EL (cell line): ENCODE measurements at regions not wholly inside any gene's neighbourhood (a gene's known extent, or its start where the extent isn't known, plus 50 kb on each side); places are given as distances from the start of the nearest gene placed in this dataset.

Experiments
- DNase-seq: peaks from one replicate; pipeline ENCODE4 v3.0.0-alpha.2; 2016

DNA sequence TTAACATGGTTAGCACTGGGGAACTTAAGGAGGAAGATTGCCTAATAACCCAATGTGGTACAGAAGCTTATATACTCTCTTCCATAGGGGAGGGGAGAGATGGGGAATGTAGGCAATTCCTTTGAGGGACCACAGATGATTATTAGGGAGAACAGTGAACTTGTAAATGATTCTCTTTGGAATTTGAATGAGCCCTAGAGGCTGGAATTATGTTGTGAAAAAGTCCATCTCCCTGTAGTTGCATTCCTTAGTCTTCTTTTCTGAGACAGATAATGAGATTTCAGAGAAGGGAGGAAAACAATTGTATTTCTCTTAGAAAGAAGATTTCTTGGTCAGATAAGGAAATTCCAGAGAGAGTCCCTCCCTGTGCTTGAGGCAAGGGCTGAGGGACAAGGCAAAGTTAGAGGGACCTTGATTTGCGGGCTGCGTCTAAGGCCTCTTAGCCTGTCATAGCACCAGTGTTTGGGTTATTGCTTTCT is 89.0 kb upstream of the HMCN1 start:
- peak; percentile 66 for DNase-seq

DNA sequence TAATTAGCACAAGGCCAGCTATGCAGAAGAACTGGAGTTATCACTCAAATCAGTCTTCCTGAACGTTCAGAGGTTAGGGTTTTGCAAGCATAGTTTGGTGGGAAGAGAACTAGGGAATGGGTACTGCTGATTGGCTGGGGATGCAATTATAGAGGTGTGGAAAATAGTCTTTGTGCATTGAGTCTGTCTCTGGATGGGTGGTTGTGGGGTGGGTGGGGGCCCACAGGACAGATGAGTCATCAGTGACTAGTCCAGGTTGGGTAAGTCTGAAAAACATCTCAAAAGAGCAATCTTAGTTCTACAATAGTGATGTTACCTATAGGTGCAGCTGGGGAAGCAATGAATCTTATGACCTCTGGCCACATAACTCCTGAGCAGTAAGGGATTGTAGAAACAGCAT is 89.7 kb upstream of the HMCN1 start:
- DNase-seq, result no peak

DNA sequence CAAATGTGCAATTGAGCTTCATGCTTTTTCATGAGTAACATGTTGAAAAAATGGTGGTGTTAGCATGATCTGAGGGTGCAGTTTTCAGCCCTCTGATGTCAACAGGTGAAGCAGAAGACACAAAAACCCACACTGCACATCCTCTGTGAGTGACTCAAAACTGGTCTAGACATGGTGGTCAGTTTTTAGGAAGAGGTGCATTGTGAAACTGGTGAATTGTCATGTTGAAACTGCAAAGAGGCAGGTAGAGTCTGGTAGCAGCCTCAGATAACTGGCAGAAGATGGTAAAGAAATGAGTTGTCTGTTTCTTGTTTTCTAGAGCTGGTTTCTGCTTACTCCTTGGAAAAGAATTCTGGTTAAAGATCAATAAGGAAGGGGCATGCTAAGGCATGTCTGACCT is 97.3 kb upstream of the HMCN1 start:
- DNase-seq, result no peak

DNA sequence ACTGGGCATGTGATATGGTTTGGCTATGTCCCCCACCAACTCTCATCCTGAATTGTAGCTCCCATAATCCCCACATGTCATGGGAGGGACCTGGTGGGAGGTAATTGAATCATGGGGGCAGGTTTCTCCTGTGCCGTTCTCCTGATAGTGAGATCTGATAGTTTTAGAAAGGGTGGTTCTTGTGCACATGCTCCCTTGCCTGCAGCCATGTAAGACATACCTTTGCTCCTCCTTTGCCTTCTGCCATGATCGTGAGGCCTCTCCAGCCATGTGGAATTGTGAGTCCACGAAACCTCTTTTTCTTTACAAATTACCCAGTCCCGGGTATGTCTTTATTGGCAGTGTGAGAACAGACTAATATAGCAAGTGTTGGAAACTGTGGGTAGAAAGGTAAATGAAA is 99.5 kb upstream of the HMCN1 start:
- no peak for DNase-seq

DNA sequence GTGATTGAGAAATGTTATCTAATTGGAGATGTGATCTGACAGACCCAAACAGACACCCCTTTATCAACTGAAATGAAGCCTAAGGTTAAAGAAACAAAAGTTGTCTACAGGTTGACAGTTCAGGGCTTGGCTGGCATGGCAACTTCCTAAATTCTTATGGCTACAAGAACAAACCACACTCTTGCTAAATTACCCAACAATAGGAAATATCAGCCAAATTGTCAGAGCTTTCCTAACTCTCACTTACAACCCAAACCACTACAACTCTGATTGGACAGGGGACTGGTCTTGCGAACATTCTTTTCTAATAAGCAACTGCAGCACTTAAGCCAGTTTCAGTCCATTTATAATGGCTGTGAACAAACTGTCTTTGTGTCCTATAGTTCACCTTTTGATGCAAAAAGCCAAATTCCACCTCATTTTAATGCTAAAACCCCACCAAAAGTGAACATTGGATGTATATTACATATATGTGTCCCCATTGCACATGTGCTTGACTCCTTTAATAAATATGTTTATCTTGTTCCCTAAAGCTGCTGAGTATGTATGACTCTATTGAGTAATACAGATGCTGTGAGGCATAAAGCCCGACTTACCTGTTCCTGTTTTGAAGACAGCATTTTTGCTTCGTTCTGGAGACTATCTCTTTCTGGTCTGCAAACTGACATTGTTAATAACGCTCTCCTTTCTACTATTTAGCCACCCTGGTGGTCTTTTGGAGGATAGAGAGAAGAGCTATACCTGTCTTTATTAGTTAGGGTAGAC is 101.3 kb upstream of the HMCN1 start:
- DNase-seq, result no peak

DNA sequence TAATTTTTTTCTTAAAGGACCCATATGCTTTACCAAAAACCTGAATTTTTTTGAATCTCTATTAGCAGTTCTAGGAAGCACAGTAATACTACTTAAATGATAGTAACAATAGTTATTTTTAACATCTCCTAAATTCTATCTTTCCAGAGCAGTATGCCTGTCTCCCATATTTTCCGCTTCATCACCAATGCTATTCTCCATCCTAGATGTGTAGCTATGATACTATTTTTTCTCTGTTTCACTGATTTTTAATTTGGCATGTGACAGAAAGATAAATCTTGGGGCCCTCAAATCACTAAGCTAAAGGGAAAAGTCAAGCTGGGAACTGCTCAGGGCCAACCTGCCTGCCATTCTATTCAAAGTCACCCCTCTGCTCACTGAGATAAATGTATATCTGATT is 102.3 kb upstream of the HMCN1 start:
- DNase-seq, result no peak

DNA sequence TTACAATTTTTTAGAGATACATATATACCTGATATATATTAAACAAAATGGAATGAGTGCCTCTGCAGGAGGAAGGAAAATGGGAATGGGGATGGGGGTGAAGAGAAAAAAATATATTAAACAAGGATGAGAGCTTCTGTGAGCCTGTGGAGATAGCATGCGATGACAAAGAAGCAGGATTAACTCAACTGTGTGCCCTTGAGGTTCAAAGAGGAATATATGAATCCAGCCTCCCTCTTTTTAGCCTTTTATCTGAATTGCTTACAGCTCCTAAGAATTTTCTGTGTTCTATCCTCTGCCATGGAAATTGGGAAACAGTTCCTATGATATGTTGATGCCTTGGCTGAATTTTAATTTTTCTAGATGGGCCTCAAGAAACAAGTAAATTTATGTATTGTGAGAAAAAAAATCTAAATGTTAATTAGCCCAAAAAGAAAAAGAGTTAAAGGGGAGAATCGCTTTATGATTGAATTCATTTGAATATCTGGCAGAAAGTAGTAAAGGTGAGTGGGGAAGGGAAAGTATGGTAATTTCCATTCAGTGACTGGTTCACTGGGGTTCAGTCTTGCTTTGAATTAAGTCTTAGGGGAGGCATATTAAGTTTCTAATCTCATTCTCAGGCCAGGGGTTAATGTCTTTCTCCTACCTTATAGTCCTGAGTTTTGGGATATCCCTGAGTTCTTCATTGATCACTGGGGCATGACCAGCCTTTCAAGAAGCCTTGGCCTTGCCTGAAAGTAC is 106.3 kb upstream of the HMCN1 start:
- no peak for DNase-seq

DNA sequence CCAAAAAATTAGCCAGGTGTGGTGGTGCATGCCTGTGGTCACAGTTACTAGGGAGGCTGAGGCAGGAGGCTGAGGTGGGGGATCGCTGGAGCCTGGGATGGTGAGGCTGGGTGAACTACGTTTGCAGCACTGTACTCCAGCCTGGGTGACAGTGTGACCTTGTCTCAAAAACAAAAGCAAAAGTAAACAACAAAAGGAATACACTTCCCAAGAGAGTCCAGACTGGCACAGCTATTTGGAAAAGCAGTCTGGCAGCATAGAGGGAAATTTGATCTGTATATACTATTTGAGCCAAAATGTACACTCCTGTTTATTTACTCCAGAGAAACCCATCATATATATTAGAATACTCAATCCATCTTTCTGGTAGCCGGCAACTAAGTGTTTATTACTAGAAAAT is 107.0 kb upstream of the HMCN1 start:
- no peak for DNase-seq

DNA sequence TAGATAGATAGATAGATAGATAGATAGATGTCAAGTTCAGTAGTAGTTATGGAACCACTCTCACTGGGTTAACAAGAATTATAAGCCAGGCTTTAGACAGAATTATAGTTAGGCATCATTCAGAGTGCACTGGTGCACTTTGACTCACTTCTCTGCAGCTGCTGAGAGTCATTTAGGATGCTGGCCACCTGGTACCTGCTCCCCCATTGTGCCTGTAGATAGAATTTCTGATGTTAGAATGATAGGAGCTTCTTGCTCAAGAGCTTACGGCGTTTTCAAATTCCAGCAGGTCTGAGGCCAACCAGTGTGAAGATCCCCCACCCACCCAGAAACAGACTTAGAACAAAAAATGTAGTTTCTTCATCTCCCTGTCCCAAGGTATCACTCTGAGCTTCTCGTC is 107.8 kb upstream of the HMCN1 start:
- DNase-seq, result no peak

DNA sequence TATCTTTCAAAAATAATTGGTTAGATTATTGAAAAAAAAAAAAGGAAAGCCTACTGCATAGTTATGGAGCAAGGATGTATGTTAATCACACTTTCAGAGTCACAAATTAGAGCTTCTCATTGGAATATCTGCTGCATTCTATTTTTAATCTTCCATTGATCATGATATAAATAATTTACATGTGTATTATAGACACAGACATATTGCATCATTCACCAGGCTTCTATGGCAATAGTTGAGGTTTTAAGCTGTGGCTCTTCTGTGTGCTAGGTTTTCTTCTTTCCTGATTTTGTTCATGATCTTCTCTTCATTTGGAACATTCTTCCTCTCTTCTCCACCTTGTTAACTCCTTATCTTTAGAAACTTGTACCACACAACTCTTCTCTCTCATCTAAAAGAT is 123.2 kb upstream of the HMCN1 start:
- DNase-seq, result no peak

DNA sequence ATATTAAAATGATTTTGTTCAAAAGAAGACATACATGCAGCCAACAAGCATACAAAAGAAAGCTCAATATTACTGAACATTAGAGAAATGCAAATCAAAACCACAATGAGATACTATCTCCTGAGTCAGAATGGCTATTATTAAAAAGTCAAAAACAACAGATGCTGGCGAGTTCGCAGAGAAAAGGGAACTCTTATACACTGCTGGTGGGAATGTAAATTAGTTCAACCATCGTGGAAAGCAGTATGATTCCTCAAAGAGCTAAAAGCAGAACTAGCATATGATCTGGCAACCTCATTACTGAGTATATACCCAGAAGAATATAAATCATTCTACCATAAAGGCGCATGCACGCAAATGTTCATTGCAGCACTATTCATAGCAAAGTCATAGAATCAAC is 126.0 kb upstream of the HMCN1 start:
- DNase-seq, result peak; percentile 26

DNA sequence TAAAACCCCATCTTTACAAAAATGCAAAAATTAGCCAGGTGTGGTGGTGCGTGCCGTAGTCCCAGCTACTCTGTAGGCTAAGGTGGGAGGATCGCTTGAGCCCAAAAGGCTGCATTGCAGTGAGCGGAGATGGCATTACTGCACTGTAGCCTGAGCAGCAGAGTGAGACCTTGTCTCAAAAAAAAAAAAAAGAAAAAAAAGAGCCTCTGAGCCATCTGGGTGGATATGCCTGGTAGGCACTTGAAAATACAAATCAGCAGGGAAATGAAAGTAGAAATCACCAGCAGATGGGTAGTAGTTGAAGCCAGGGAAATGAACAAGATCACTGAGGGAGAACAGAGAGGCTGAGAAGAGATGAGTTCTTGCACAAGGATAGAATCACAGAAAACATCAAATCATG is 131.0 kb upstream of the HMCN1 start:
- no peak for DNase-seq

DNA sequence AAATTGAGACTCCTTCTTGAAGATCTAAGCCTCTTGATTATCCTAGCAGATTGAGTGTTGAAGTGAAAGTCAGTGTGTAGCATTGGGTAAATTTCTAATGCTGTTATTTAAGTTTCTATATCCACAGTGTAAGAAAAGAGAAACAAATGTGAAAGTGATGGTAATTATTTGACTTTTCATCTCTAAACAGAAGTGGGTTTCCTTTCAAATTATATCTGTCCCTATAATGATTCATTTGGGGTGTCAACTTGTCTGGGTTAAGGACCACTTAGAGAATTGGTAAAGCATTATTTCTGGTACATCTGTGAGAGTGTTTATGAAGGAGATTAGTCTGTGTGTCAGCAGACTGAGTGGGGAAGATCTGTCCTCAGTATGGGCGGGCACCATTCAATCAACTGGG is 133.0 kb upstream of the HMCN1 start:
- no peak for DNase-seq

DNA sequence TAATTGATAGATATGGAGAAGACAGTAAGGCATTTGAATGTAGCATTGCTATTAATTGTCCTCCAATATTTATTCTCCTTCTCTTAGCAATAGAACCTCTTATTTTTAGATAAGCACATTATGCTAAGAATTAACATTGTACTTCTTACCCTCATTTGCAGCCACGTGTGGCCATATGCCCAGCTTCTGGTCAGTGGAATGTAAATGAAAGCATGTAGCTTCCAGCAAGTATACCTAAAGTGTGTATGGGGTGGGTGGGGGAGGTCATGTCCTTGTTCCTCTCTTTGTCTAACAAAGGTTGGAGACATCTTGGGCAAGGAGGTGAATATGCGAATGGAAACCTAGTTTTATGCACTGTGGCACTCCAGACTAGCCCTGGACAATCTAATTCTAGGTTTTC is 133.6 kb upstream of the HMCN1 start:
- DNase-seq, result no peak

DNA sequence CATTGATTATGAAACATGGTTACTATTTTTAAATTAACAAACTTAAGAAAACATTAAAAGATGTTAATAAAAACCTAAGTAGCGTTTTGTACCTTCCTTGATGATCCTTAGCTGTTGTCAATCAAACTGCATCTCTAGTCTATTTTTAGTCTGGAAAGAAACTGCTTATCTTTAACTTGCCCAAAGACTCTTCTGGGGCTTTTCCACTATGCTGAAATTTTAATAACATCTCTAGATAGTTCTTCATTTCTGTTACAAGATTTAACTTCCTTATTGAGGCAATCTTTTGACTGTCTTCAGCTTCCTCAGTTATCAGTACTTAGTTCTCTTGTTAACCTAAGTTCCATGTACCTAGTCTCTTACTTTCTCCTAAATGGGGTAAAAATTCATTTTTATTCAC is 135.9 kb upstream of the HMCN1 start:
- no peak for DNase-seq

DNA sequence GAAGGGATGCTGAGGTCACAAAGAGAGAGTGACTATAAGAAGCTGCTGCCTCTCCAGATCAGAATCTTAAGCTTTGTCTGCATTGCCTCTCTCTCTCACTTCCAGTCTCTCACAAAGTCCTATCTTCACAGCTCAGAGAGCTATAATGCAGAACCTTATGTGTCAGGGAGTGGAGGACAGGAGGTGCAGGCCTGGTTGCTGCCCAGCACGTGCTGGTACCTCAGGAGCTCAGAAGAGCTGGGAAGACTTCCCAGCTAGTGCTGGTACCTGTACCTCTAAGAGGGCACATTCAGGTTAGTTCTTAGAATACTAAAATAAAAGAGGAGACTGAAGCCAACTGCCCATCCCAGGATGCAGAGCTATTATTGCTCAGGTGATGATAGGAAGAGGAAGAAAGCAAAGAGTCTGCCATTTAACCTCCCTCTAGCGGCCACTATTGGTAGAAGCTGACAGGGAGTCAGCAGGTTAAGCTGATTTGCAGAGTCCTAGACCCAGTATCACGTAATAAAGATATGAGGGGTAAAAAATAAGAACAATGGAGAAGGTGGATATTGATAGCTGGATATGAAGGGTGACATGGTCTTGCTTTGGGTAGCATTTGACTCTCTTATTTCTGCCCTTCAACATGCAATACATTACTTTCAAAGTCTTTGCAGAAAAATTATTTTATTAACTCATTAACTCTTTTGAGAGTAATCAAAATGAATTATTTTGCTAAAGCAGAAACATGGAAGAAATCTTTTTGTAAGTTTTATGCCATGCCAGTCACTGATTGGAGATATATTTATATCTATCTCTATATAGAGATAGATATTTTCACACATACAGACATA is 138.1 kb upstream of the HMCN1 start:
- DNase-seq, result peak; percentile 24

DNA sequence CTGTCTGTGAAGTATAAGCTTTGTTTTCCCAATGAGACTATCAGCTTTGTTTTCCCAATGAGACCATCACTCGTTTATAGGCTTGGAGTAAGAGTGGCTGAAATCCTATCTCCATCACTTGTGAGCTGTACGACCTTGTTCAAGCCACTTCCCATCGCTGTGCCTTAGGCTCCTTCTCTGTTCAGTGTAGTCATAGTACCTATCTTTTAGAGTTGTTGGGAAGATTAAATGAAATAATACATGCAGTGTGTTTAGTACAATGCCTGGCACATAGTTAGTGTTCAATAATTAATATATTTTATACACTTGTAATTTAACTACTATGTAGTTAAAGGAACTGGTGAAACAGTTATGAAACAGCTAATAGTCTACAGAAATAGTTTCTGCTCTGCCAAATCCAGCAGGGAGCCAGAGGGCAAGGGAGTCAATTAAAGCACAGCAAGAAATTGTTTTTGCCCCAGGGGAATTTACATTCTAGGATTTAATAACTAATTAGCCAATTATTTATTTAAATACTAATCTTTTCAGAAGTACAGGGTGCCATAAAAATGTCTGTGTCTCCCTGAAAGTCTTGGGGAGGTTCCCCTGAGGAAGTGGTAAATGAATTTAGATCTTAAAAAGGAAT is 139.3 kb upstream of the HMCN1 start:
- DNase-seq, result no peak

DNA sequence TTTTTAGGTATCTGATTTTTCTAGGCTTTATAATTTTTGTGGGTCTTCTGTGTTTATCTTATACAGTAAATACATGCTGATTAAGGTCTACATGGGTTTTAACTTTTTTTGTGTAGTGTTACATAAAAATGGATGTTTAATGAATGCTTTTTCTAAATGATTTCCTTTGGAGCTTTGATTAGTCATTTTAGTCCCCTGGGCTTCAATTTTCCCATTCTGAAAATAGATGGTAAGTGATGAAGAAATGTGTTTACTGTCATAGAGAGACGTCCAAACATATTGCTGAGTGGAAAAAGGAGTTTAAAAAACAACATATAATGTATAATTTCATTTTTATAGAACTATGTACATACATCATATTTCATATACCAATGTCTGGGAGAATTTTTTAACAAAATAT is 140.9 kb upstream of the HMCN1 start:
- DNase-seq, result no peak

DNA sequence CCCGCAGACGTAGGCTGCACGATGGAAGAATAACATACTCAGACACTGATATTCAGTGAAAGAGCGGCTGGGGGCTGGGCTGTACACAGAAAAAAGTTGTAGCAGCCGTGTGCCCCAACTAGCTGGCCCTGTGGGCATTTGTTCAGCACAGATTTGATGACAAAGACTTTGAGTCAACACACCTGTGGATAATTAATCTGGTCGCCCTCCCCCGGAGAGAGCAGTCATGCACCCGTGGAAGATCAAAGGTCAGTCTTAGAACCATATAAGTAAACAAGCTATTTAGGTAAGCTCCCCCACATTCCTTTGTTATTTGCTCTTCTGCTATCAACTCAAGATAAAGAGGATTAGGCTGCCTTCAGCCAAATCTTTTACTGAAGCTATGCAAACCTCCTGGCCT is 148.4 kb upstream of the HMCN1 start:
- DNase-seq, result no peak

DNA sequence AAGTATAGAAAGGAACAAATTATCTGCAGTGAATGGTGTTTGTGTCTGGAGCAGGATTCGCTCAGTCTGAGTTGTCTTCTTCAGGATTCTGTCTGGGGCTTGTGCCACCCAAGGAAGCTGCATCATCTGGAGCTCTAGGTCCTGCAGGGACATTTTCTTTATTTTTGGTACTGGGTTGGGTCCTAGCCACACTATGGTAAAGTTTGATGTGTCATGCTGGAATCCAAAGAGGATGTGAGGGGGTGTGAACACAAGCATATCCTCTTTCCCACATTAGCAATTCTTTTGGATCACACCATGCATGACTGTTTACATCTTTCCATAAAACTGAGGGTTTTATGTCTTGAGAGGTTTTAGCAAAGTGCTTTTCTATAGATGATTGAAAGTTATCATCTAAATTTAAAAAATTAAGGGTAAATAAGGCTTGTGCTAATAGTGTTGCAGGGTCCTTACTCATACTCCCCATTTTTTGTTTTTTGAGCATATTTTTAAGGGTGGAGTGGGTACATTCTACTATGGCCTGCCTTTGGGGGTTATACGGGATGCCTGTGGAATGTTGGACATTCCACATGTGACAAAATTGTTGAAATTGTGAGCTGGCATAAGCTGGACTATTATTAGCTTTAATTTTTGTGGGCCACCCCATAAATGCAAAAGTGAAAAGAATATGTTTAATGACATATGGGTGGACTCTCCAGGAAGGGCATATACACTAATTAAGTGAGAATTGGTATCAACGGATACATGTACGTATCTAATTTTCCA is 152.0 kb upstream of the HMCN1 start:
- DNase-seq, result peak; percentile 50

DNA sequence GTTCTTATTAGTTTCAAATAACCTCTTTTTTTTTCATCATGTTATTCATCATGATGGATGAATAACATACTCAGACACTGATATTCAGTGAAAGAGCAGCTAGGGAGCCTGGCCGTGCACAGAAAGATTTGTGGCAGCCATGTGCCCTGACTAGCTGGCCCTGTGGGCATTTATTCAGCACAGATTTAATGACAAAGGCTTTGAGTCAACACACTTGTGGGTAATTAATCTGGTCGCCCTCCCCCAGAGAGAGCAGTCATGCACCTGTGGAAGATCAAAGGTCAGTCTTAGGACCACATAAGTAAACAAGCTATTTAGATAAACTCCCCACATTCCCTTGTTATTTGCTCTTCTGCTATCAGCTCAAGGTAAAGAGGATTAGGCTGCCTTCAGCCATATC is 153.2 kb upstream of the HMCN1 start:
- DNase-seq, result no peak

DNA sequence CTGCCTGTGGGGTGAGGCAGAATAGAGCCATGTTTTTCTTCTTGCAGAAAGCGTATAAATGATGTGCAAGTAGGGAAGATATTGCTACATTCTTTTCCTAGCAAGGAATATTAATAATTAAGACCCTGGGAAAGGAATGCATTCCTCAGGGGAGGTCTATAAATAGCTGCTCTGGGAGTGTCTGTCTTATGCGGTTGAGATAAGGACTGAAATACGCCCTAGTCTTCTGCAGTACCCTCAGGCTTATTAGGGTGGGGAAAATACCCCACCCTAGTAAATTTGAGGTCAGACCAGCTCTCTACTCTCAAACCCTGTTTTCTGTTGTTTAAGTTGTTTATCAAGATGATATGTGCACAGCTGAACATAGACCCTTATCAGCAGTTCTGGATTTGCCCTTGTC is 155.9 kb upstream of the HMCN1 start:
- DNase-seq, result no peak
